HL-60 (cell line): ENCODE measurements at regions not wholly inside any gene's neighbourhood (a gene's known extent, or its start where the extent isn't known, plus 50 kb on each side); places are given as distances from the start of the nearest gene placed in this dataset.

ENCODE experiments used
- DNase-seq, 2 experiments: peaks; one replicate each; pipeline ENCODE4 v3.0.0-alpha.2; 2010 to 2020; ENCODE audit warnings: low read depth in 1 of 2, low spot score in 1 of 2
- H3K27ac ChIP-seq: fragments of 250-450 bp; sonication (Bioruptor Pico); replicated peaks from 2 replicates; pipeline ENCODE4 v1.5.1; 2020; ENCODE audit warnings: mild to moderate bottlenecking, moderate library complexity
- H3K27me3 ChIP-seq: fragments of 250-450 bp; sonication (Bioruptor Pico); 2 replicates; pipeline ENCODE4 v1.5.1; 2021; ENCODE audit warnings: mild to moderate bottlenecking, moderate library complexity; ENCODE audit not compliant: insufficient read depth, poor library complexity, severe bottlenecking
- H3K4me3 ChIP-seq: replicated peaks from 2 replicates; pipeline ENCODE4 v1.5.1; 2011; ENCODE audit warnings: mild to moderate bottlenecking, control low read depth, low read length; ENCODE audit not compliant: insufficient read depth
- GABPA ChIP-seq: IDR thresholded peaks from 2 replicates; pipeline ENCODE4 v1.6.1; 2012; ENCODE audit warnings: low read depth
- POLR2AphosphoS5 ChIP-seq: IDR thresholded peaks from 2 replicates; pipeline ENCODE4 v1.6.1; 2012; ENCODE audit warnings: low read depth
- SPI1 ChIP-seq: IDR thresholded peaks from 2 replicates; pipeline ENCODE4 v1.6.1; 2012; ENCODE audit warnings: low read depth, mild to moderate bottlenecking, borderline replicate concordance
- TF ChIP-seq, protein P1 (sequence below): IDR thresholded peaks from one replicate; pipeline ENCODE4 v1.5.1; 2011; ENCODE audit warnings: low read length, control low read depth, inconsistent platforms; ENCODE audit not compliant: insufficient read depth
- TF ChIP-seq, protein P2 (sequence below): IDR thresholded peaks from 2 replicates; pipeline ENCODE4 v1.6.1; 2012; ENCODE audit warnings: low read depth; ENCODE audit not compliant: insufficient replicate concordance

DNA sequence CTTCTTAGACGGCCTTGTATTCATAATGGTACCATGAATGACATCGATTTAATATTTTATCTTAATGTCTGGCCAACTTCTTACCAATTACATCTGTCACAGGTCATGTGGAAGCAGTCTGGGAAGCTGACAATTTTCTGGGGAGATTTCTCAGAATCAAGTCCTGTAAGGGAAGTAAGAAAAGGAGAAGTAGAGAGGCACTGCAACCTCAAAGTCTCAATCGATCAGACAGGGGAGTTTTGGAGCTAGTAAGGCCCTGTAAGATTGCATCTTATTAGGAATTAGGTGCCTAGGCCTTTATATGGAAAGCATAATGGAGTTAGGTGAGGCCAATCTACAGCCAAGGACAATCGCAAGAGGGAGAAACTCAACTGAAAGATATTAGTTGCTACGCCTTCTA is 694.6 kb upstream of the SORCS1 start:
- Histone ChIP-seq H3K27ac (no peak overlapping the region), H3K27me3 (no peaks in the 10 kb centered on the region), H3K4me3 (no peak overlapping the region)
- no peak for DNase-seq
- TF ChIP-seq GABPA (no peak), POLR2AphosphoS5 (no peak), SPI1 (no peak)
- TF ChIP-seq, protein P1, sequence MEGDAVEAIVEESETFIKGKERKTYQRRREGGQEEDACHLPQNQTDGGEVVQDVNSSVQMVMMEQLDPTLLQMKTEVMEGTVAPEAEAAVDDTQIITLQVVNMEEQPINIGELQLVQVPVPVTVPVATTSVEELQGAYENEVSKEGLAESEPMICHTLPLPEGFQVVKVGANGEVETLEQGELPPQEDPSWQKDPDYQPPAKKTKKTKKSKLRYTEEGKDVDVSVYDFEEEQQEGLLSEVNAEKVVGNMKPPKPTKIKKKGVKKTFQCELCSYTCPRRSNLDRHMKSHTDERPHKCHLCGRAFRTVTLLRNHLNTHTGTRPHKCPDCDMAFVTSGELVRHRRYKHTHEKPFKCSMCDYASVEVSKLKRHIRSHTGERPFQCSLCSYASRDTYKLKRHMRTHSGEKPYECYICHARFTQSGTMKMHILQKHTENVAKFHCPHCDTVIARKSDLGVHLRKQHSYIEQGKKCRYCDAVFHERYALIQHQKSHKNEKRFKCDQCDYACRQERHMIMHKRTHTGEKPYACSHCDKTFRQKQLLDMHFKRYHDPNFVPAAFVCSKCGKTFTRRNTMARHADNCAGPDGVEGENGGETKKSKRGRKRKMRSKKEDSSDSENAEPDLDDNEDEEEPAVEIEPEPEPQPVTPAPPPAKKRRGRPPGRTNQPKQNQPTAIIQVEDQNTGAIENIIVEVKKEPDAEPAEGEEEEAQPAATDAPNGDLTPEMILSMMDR = no peak
- TF ChIP-seq, protein P2, sequence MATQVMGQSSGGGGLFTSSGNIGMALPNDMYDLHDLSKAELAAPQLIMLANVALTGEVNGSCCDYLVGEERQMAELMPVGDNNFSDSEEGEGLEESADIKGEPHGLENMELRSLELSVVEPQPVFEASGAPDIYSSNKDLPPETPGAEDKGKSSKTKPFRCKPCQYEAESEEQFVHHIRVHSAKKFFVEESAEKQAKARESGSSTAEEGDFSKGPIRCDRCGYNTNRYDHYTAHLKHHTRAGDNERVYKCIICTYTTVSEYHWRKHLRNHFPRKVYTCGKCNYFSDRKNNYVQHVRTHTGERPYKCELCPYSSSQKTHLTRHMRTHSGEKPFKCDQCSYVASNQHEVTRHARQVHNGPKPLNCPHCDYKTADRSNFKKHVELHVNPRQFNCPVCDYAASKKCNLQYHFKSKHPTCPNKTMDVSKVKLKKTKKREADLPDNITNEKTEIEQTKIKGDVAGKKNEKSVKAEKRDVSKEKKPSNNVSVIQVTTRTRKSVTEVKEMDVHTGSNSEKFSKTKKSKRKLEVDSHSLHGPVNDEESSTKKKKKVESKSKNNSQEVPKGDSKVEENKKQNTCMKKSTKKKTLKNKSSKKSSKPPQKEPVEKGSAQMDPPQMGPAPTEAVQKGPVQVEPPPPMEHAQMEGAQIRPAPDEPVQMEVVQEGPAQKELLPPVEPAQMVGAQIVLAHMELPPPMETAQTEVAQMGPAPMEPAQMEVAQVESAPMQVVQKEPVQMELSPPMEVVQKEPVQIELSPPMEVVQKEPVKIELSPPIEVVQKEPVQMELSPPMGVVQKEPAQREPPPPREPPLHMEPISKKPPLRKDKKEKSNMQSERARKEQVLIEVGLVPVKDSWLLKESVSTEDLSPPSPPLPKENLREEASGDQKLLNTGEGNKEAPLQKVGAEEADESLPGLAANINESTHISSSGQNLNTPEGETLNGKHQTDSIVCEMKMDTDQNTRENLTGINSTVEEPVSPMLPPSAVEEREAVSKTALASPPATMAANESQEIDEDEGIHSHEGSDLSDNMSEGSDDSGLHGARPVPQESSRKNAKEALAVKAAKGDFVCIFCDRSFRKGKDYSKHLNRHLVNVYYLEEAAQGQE = no peak

DNA sequence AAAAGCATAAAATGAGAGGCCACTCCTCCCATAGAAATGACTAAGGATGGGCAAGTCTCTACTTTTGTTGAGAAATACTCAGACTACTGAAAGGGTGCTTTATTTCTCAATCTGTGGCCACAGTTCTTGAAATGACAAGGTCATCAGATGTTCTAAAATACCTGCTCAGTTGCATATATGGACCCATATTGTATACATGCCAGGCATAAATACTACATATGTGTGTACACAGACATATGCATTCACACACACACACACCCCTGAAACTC is 691.5 kb upstream of the SORCS1 start:
- H3K27ac ChIP-seq = no peak overlapping the region
- no peak overlapping the region for H3K4me3 ChIP-seq
- TF ChIP-seq, protein P1 = no peak
- TF ChIP-seq POLR2AphosphoS5 (no peak), GABPA (no peak), SPI1 (no peak)
- TF ChIP-seq, protein P2 = no peak
- no peaks in the 10 kb centered on the region for H3K27me3 ChIP-seq
- no peak for DNase-seq

DNA sequence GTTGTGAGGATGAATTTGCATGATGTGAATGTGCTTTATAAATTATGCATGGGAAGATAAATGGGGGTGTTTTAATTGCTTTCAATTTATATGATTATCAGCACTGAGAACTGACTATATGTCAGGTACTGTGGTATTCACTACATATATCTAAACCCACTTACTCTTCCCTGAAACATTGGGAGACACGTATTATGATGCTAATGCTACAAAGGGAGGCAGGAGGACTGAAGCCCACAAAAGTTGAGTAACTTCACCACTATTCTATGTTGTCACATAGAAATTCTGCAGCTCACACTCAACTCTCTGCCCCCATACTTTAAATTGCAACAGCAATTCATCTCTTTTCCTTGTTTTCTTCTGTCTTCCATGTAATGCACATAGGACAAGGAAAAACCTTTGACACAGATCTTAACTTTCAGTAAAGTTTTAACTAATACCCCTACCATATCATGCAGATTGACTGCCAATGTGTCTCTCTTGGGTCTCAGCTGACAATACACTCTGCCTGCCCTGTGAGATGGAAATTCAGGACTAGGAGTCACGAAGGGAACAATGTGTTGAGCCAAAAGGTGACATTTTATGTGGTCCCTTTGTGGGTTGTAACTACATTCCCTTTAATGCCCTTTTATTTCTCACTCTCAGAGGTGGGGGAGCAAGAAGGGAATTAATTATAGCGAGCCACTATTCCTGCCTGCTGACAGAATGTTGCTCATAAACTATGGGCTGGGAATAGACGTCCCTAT is 691.0 kb upstream of the SORCS1 start:
- Histone ChIP-seq H3K4me3 (no peak overlapping the region), H3K27ac (no peak overlapping the region), H3K27me3 (no peaks in the 10 kb centered on the region)
- DNase-seq = no peak
- no peak for TF ChIP-seq GABPA
- TF ChIP-seq SPI1 = no peak
- TF ChIP-seq, protein P2 = no peak
- TF ChIP-seq, protein P1 = no peak
- no peak for TF ChIP-seq POLR2AphosphoS5
